NCI-H748 (cell line): ENCODE measurements at regions not wholly inside any gene's neighbourhood (a gene's known extent, or its start where the extent isn't known, plus 50 kb on each side); places are given as distances from the start of the nearest gene placed in this dataset.

Experiments used
- DNase-seq: peaks from one replicate; lab custom pipeline; 2025; ENCODE audit not compliant: unreplicated experiment; lab: John Stamatoyannopoulos, UW

DNA sequence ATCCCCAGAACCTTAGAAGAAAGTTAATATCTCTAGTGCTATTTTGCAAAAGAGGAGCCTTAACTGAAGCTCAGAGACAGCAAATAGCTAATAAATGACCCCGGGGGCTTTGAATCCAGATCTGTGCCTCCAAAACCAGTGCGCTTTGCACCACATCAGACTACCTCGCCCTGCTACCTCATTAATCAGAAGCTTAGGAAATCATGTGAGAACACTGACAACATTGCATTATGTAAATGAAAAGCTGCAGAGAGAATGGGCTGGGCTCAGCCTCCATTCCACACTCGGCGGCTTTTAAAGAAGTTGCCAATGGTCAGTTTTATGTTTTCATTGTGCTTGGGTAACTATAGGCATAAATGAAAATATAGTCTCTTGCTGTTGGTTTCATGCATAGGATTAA lies 54.0 kb upstream of the STMND1 start:
- no peak for DNase-seq

DNA sequence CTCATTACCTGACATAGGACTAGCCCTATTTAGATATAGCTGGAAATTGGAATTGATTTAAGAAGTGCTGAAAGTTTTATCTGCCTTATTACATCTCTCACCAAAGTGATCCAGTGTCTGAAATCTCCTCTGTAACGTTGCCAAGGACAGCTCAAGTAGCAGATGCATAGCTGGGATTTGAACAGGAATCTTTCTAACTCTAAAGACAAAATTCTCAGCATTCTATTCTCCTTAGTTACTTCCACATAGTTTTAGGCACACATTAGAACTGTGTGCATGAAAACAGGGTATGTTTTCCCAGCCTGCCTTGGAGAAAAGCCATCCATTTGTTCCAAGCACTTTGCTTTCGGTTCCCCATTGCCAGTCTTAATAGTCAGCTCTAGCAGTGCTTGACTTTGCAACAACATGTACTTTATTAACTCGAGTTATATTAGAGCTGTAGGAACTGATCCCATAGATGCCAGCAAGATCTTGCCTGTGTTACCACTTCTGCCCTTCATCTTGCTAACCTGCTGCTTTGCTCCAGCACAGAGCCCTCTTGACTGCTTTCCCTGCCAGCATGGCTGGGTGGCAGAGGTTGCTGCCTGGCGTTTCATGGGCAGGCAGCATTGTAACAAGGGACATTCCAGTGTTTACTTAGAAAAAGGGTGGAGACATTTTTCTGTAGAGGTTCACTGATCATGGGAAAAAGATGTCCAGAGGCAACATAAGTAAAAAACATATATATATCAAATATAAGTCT lies 56.1 kb upstream of the STMND1 start:
- peak; percentile 22 for DNase-seq

DNA sequence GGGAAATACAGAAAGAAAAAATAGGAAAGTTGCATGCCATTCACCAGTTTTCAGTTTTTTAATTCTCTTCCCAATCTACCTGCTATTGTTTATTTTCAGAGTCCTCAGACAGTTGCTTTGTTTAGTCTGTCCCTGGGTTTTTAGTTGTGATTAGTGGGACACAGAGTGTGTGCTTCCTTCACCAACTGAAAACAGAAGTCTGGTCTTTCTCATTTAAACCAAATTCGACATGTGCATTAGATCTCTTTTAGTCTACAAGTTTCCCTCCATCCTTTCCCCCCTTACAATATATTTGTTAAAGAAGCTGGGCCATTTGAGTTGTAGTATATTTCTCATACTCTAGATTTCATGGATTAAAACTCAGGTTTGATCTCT lies 58.7 kb upstream of the STMND1 start:
- DNase-seq: no peak

DNA sequence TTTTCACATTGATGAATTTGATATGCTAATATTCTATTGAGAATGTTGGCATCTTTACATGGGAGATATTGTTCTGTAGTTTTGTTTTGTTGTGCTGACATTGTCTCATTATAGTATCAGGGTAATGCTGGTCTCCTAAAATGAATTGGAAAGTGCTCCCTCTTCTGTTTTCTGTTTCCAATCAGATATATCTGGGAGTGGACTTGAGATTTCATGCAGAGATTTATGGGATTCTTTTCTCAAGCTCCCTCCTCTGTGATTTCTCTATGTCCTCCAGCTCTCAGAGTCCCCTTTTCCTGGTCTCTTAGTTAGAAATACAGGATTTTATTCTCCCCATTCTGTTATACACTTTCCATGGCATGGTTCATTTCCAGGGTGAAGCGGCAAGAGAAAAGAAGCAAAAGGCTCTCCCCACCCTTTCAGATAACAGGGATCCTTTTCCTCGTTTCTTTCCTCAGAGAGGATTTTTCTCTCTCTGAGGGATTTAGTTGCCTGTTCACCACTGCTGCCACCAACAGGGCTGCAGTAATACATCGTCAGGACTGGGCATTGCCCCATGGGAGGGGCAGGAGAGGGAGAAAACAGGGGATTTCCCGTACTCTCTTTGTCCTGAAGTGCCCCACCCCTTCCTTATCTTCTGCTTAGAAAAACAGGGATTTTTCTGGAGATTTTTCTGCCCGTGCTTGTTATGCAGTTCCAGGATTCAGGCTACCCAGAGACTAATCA lies 59.3 kb upstream of the STMND1 start:
- DNase-seq: peak; percentile 83

DNA sequence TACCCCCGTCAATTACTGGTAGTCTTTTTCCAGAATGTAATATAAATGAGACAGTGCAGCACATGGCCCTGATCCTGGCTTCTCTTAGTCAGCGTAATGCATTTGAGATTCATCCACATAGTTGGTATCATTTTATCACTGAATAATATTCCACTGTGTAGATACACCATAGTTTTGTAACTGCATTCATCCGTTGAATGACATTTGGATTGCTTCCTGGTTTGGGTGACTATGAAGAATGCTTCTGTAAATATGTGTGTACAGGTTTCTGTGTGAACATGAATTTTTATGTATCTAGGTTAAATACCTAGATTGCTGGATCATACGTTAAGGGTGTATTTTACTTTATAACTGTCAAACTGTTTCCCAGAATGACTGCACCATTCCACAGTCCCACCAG lies 62.6 kb upstream of the STMND1 start:
- no peak for DNase-seq

DNA sequence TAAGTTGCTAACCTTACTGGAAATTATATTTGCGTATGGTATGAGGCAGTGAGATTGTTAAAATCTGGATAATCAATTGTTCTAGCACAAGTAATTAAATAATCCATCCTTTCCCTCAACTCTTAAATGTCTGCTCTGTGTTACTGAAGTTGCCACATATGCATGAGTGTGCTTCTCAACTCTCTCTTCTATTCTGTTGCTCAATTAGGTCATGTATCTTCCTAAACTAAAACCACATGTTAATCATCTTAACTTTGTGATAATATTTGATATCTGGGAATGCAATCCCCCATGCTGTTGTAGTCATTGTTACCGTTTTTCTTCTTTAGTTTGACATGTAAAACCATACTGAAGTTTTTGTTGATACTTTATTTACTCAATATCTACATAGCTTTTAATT lies 63.5 kb upstream of the STMND1 start:
- DNase-seq: no peak

DNA sequence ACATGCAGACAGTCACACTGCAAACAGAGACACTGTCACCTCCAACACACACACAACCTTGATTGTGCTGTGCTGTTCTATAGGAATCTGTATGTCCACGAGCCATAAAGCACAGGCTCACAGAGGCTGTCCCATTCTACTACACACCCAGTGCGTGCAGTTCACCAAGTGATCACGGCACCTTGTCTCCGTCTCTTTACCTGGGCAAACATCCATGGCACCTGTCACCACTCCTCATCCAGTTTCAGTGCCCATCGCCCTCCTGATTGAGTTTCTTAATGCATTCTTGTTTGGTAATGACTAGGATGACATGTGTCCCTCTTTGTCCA lies 65.8 kb upstream of the STMND1 start:
- no peak for DNase-seq

DNA sequence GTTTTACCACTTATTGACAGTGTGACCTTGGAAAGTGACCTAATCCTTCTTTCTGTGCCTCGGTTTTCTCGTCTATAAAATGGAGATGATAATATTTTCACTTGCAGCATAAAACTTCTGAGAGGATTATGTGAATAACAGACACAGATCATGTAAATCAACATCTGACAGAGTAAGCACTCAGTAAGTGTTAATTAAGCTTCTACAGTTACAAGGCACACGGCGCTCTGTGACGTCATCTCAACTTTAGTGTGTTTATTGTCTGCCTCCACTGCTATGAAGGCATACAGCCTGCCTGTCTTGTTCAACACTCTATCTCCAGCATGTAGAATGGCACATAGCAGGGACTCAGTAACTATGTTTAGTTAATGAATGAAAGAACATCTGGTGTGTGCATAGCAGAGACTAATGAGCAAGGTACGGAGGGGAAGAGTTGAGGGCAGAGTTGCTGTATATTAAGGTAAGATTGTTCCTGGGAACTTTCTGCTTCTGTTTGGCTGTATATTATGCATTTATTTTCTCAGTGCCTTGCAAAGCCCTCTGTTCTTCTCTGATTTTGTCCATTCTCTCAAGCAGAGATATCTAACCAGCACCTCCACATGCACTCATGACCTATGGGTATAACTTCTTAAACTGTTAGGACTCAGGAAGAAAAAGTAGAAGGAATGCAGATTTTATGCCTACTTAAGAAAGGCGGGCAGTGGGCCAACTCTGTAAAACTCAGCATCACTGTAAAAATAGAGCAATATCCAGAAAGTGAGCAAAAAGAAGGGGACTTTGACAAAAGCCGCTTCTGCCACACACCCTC lies 66.4 kb upstream of the STMND1 start:
- DNase-seq: peak; percentile 81

DNA sequence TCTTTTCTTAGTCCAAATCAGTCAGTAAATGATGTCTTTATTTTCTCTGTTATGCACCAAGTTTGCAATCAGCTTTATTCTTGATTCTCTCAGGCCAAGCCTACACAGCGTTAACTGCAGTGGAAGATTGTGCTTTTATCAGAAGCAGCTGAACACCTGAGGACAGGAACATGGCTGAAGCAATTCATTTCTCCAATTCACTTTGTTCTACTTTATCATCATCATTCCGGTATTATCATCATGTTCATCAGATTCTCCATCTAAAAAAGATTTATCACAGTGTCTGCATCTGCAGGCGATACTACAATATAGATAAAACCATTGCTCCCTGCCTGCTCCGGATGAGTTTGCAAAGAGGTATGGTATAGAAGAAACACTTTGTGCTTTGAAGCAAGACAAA lies 68.1 kb upstream of the STMND1 start:
- DNase-seq: no peak

DNA sequence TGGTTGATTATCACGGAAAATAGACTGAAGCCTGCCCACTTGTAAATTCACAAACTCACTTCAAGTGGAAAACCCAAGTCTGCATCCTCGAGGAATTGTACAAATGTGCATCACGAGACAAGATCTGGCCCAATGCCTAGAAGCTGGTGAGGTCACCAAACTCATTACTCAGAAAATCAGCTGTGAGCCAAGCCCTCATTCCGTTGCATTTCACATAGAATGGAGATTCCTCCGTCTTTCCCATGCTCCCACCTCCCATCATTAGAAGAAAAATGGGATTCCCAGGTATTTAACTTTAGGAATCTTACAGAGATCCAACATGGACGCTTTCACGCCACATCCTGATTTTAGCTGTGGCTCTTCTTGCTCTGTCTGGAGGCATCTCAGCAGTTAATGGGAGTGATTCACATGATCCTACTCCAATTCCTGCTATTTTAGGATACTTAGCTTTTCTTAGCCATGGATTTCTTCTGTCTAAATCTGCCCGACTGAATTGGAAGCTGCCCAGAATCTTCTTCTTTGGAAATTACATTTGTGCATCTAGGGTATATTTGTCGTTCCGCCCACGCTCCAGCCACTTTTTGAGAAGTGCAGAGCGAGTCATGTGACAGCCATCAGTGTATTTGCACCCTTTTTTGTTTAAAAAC lies 68.7 kb upstream of the STMND1 start:
- DNase-seq: no peak

DNA sequence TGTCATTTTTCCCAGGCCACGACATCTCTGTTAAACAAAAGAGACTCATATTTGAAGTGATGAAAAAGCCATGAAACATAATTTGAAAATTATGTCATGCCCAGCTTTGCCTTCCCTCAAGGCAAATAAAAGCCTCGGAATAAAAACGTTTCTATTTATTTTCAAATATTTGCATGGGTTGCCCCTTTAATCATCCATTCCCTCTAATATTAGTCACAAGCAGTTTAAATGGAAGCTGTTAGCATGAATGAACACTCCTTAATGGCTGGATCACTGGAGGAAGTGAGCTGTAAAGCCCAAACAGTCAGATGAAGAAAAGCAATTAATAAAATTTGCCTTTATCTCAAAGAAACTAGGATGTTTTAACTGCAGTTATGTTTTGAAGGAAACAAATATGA lies 69.3 kb upstream of the STMND1 start:
- DNase-seq: no peak

DNA sequence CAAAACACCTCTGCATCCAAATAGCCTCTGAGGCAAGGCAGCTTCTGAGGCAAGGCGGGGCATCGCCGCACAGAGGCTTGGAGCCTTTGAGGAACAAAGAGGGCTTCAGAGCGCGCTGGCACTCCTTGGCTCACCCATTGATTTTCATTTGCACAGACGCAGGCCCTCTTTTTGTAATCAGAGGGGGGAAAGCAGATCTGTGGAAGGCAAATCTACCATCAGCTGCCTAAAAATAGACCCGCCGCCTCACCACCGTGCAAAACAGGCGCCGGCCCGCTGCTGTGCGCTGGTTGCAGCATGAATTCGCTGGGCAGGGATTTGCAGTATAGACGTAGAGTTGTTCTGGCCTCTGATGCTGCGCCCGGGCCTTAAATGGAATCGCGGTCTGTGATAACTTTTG lies 69.9 kb upstream of the STMND1 start:
- no peak for DNase-seq

DNA sequence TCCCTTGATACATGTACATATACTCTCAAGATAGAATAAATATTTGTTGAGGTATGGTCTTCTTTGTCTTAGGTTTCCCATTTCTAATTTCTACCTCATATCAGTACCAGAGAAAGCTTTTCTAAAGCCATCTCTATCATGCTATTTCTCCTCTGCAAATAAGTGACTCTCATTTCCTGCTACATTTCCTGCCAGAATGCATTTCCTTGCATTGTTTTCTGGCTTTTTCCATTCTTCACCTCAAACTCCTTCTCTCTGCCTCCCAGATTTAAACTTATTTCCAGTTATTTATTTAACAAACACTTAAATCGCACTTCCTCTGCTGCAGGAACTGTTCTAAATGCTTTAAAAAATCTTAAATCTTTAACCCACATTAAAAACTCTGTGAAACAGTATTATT lies 74.4 kb upstream of the STMND1 start:
- no peak for DNase-seq

DNA sequence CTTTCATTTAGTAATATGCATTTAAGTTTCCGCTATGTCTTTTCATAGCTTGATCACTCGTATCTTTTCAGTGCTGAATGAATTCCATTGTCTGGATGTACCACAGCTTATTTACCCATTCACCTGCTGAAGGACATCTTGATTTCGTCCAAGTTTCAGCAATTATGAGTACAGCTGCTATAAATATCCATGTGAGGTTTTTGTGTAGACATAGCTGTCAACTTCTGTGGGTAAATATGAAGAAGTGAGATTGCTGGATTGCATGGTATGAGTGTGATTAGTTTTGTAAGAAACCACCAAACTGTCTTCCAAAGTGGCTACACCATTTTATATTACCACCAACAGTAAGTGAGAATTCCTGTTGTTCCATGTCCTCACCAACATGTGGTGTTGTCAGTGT lies 79.2 kb upstream of the STMND1 start:
- no peak for DNase-seq

DNA sequence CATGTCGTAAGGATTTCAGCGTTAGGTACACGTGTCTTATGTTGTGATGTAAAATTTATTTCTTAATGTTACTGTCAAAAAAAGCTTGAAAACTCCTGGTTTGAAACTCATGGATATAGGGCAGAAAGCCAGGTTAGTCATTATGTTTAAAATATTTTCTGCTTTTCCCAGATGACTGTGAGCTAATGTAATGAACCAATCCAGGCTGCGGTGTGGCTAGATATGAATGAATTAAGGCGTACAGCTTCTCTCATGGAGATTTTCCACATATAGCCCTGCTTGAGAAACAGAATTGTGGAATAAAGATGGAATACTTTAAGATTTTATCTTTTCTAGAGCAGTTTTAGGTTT lies 80.3 kb upstream of the STMND1 start:
- no peak for DNase-seq

DNA sequence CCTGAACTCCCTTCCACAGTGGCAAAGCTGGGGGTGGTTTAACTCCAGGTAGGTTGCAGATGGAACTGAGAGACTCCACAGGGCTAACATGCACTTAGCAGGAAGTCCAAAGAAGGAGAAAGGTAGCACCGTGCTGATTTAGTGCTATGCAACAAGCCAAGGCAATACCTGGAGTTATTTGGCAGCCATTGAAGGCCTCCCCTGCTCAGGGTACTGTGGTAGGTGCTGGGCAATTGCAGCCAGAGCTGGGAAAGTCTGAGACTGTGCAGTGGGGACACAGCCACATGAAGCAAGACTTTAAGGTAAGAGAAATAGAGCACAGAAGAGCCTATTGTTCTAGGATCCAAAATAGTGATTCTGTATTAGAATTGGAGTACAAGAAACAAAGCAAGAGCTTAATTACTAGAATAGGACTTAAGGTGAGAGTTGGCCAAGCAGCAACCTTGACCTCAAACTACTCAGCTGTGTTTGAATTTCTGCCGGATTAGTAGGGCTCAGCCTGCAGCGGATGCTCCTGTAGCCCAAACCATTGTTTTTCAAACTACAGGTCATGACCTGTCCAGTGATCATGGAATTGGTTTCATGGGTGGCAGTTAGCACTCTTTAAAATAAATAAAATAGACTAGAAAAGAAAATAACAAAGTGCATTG lies 80.8 kb upstream of the STMND1 start:
- DNase-seq: no peak

DNA sequence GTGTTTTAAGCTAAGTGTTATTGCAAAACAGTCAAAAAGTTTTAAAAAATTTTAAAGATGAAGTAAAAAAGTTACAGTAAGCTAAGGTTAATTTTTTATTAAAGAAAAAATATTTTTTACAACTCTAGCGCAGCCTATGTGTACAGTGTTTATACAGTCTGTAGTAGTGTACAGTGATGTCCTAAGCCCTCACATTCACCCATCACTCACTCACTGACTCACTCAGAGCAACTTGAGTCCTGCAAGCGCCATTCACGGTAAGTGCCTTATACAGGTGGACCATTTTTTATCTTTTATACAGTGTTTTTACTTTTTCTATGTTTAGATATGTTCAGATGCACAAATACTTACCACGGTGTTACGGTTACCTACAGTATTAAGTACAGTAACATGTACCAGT lies 83.4 kb upstream of the STMND1 start:
- no peak for DNase-seq

DNA sequence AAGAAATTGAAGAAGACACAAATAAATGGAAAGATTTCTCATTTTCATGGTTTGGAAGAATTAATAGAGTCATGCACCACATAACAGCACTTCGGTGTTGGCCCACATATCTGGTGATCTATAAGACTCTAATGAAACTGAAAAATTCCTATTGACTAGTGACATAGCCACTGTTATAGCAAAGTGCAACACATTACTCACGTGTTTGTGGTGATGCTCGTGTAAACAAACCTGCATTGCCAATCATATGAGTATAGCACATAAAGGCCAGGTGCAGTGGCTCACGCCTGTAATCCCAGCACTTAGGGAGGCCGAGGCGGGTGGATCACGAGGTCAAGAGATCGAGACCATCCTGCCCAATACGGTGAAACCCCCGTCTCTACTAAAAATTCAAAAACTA lies 84.4 kb upstream of the STMND1 start:
- no peak for DNase-seq

DNA sequence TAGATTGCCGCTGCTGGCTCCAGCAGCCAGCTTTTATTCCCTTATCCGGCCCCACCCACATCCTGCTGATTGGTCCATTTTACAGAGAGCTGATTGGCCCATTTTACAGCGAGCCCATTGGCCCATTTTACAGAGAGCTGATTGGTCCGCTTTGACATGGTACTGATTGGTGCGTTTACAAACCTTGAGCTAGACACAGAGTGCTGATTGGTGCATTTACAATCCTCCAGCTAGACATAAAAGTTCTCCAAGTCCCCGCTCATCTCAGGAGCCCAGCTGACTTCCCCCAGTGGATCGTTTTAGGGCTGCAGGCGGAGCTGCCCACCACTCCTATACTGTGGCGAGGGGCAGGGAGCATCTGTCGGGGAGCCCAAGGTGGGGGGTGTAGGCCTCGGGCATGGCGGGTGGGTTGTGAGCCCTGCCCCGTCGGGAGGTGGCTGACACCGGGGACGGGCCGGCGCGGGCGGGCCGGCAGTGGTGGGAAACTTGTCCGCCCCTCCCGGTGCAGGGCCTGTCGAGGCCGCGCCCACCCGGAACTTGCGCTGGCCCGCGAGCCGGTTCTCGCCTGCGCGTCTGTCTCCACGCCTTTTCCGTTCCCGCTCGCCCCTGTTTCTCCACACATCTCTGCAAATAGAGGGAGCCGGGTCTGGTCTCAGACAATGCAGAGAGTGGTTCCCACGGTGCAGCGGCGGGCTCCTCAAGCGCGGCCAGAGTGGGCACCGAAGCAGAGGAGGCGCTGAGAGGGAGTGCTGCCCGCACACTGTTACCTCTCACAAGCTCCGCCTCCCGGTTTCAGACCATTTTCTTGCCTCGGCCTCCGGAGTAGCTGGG lies 86.1 kb upstream of the STMND1 start:
- DNase-seq: no peak

DNA sequence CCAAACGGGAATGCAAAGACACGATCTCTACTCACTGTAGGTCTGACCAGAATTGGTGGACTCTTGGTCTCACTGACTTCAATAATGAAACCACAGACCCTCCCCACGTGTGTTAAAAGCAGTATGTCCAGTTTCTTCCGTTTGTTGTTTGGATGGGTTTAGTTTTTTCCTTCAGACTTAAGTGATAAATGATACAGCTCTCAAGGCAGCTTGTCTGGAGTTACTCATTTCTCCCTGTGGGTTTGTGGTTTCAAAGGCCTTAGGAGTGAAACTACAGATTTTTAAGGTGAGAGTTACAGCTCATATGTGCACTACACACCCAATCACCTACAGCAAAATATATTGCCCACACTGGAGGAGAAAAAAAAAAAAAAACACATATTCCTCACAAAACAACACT lies 86.7 kb upstream of the STMND1 start:
- no peak for DNase-seq
